HL-60 (cell line): ENCODE measurements at regions not wholly inside any gene's neighbourhood (a gene's known extent, or its start where the extent isn't known, plus 50 kb on each side); places are given as distances from the start of the nearest gene placed in this dataset.
A peak's percentile ranks its signal among the peaks of the same experiment; 100 is the strongest.

Source experiments
- SPI1 ChIP-seq: IDR thresholded peaks from 2 replicates; pipeline ENCODE4 v1.6.1; 2012; ENCODE audit warnings: low read depth, mild to moderate bottlenecking, borderline replicate concordance
- TF ChIP-seq, protein P1 (sequence below): IDR thresholded peaks from one replicate; pipeline ENCODE4 v1.5.1; 2011; ENCODE audit warnings: low read length, control low read depth, inconsistent platforms; ENCODE audit not compliant: insufficient read depth

DNA sequence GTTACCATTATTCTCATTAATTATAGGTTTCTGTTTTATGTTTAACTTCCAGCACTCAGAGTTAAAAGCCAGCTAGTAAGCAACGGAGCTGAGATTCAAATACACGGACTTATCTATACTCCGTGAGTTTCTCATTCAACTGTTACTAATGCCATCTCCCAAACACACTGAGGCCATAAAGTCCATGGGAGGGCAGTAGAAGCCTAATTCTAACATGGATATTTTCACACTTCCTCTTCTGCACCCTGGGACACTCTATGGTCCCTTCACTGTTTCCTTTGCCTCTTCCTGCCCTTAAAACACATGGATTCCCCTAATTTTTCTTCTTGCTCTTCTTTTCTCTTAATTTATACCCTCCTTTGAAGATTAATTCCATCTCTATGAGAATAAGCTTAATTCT lies 245.0 kb downstream of the KLF13 start:
- TF ChIP-seq SPI1 = peak; percentile 88
- TF ChIP-seq, protein P1, sequence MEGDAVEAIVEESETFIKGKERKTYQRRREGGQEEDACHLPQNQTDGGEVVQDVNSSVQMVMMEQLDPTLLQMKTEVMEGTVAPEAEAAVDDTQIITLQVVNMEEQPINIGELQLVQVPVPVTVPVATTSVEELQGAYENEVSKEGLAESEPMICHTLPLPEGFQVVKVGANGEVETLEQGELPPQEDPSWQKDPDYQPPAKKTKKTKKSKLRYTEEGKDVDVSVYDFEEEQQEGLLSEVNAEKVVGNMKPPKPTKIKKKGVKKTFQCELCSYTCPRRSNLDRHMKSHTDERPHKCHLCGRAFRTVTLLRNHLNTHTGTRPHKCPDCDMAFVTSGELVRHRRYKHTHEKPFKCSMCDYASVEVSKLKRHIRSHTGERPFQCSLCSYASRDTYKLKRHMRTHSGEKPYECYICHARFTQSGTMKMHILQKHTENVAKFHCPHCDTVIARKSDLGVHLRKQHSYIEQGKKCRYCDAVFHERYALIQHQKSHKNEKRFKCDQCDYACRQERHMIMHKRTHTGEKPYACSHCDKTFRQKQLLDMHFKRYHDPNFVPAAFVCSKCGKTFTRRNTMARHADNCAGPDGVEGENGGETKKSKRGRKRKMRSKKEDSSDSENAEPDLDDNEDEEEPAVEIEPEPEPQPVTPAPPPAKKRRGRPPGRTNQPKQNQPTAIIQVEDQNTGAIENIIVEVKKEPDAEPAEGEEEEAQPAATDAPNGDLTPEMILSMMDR = no peak
